Dendritic cell treated with granulocyte-macrophage colony-stimulating factor and Interleukin-4, amounts not matched to agents 40 ng/mL and 50 ng/mL, for 4 days (primary cell): ENCODE measurements at regions not wholly inside any gene's neighbourhood (a gene's known extent, or its start where the extent isn't known, plus 50 kb on each side); places are given as distances from the start of the nearest gene placed in this dataset.

Experiments used
- H3K27ac Mint-ChIP-seq: one replicate; pipeline ENCODE4 v1.8.0; 2022; ENCODE audit warnings: mild to moderate bottlenecking, mixed read lengths
- H3K27me3 Mint-ChIP-seq: one replicate; pipeline ENCODE4 v1.8.0; 2022; ENCODE audit warnings: mild to moderate bottlenecking, mixed read lengths
- H3K36me3 Mint-ChIP-seq: one replicate; pipeline ENCODE4 v1.8.0; 2022; ENCODE audit warnings: low read depth, mixed read lengths
- H3K4me1 Mint-ChIP-seq: one replicate; pipeline ENCODE4 v1.8.0; 2022; ENCODE audit warnings: low read depth, mixed read lengths
- H3K4me3 Mint-ChIP-seq: one replicate; pipeline ENCODE4 v1.8.0; 2022; ENCODE audit warnings: mild to moderate bottlenecking, moderate library complexity, mixed read lengths
- H3K9me3 Mint-ChIP-seq: one replicate; pipeline ENCODE4 v1.8.0; 2022; ENCODE audit warnings: mixed read lengths
- intact Hi-C: fragments of 100-400 bp; cut with micrococcal nuclease; formaldehyde crosslinking; loops from one replicate; pipeline ENCODE4 v1.15.0; 2022

- intact Hi-C loops, result no loop called here
These were observed 119.2 kb upstream of the CTNNB1 start for GRCh38 chr3:41080141-41080540.

GRCh38 chr3:41088882-41089281 lies 110.4 kb upstream of the CTNNB1 start:
- Mint-ChIP-seq H3K27ac (no peak overlapping the region), H3K4me1 (peaks cover 9% of the 10 kb centered on the region), H3K9me3 (no peaks in the 10 kb centered on the region)

More at GRCh38 chr3:41080141-41080540, 119.2 kb upstream of the CTNNB1 start:
- Mint-ChIP-seq H3K27me3 (peaks cover 10% of the 10 kb centered on the region), H3K4me1 (peaks cover 9% of the 10 kb centered on the region), H3K36me3 (no peaks in the 10 kb centered on the region), H3K9me3 (no peaks in the 10 kb centered on the region), H3K27ac (no peak overlapping the region), H3K4me3 (no peak overlapping the region)

GRCh38 chr3:41089566-41089965 lies 109.7 kb upstream of the CTNNB1 start:
- Mint-ChIP-seq H3K27me3 (peaks cover 5% of the 10 kb centered on the region), H3K36me3 (no peaks in the 10 kb centered on the region), H3K4me1 (peaks cover 4% of the 10 kb centered on the region), H3K4me3 (no peak overlapping the region), H3K27ac (no peak overlapping the region), H3K9me3 (no peaks in the 10 kb centered on the region)
- intact Hi-C loops, result no loop called here

More at GRCh38 chr3:41088882-41089281, 110.4 kb upstream of the CTNNB1 start:
- H3K27me3 Mint-ChIP-seq, result peaks cover 5% of the 10 kb centered on the region
- intact Hi-C loops, result no loop called here
- H3K4me3 Mint-ChIP-seq, result no peak overlapping the region
- no peaks in the 10 kb centered on the region for H3K36me3 Mint-ChIP-seq

GRCh38 chr3:41092844-41093243 lies 106.5 kb upstream of the CTNNB1 start:
- Mint-ChIP-seq H3K9me3 (no peaks in the 10 kb centered on the region), H3K27me3 (peaks cover 2% of the 10 kb centered on the region), H3K4me3 (no peak overlapping the region), H3K27ac (no peak overlapping the region), H3K4me1 (no peaks in the 10 kb centered on the region), H3K36me3 (no peaks in the 10 kb centered on the region)
- intact Hi-C loops, result no loop called here

GRCh38 chr3:41093476-41093875 lies 105.8 kb upstream of the CTNNB1 start:
- Mint-ChIP-seq H3K36me3 (no peaks in the 10 kb centered on the region), H3K4me1 (no peaks in the 10 kb centered on the region), H3K4me3 (no peak overlapping the region), H3K27me3 (peaks cover 3% of the 10 kb centered on the region), H3K9me3 (no peaks in the 10 kb centered on the region), H3K27ac (no peak overlapping the region)
- intact Hi-C loops, result no loop called here

- Mint-ChIP-seq H3K27ac (no peak overlapping the region), H3K27me3 (peaks cover 6% of the 10 kb centered on the region), H3K4me3 (no peak overlapping the region), H3K4me1 (no peaks in the 10 kb centered on the region), H3K36me3 (no peaks in the 10 kb centered on the region), H3K9me3 (no peaks in the 10 kb centered on the region)
- intact Hi-C loops, result no loop called here
These were observed 105.0 kb upstream of the CTNNB1 start for GRCh38 chr3:41094351-41094750.

- Mint-ChIP-seq H3K27me3 (peaks cover 6% of the 10 kb centered on the region), H3K36me3 (no peaks in the 10 kb centered on the region), H3K4me3 (no peak overlapping the region), H3K4me1 (no peaks in the 10 kb centered on the region), H3K27ac (no peak overlapping the region), H3K9me3 (no peaks in the 10 kb centered on the region)
- intact Hi-C loops, result no loop called here
These were observed 103.6 kb upstream of the CTNNB1 start for GRCh38 chr3:41095702-41096101.

GRCh38 chr3:41097896-41098496 lies 101.3 kb upstream of the CTNNB1 start:
- H3K4me1 Mint-ChIP-seq, result no peaks in the 10 kb centered on the region
- intact Hi-C loops, result no loop called here
- H3K4me3 Mint-ChIP-seq, result no peak overlapping the region
- H3K36me3 Mint-ChIP-seq, result no peaks in the 10 kb centered on the region
- H3K9me3 Mint-ChIP-seq, result no peaks in the 10 kb centered on the region
- no peak overlapping the region for H3K27ac Mint-ChIP-seq
- H3K27me3 Mint-ChIP-seq, result peaks cover 6% of the 10 kb centered on the region

GRCh38 chr3:41101231-41101630 lies 98.1 kb upstream of the CTNNB1 start:
- H3K4me3 Mint-ChIP-seq, result no peak overlapping the region
- no peaks in the 10 kb centered on the region for H3K9me3 Mint-ChIP-seq
- H3K27me3 Mint-ChIP-seq, result peaks cover 6% of the 10 kb centered on the region
- intact Hi-C loops, result no loop called here
- H3K27ac Mint-ChIP-seq, result no peak overlapping the region
- peaks cover 5% of the 10 kb centered on the region for H3K4me1 Mint-ChIP-seq
- no peaks in the 10 kb centered on the region for H3K36me3 Mint-ChIP-seq

- Mint-ChIP-seq H3K36me3 (no peaks in the 10 kb centered on the region), H3K4me1 (peaks cover 10% of the 10 kb centered on the region), H3K4me3 (no peak overlapping the region), H3K27me3 (peaks cover 6% of the 10 kb centered on the region), H3K27ac (no peak overlapping the region), H3K9me3 (no peaks in the 10 kb centered on the region)
- intact Hi-C loops, result no loop called here
These were observed 97.2 kb upstream of the CTNNB1 start for GRCh38 chr3:41102053-41102556.

GRCh38 chr3:41102750-41103149 lies 96.6 kb upstream of the CTNNB1 start:
- Mint-ChIP-seq H3K27ac (no peak overlapping the region), H3K4me1 (peaks cover 16% of the 10 kb centered on the region), H3K9me3 (no peaks in the 10 kb centered on the region), H3K36me3 (no peaks in the 10 kb centered on the region), H3K27me3 (peaks cover 5% of the 10 kb centered on the region), H3K4me3 (no peak overlapping the region)
- intact Hi-C loops, result no loop called here

- Mint-ChIP-seq H3K36me3 (no peaks in the 10 kb centered on the region), H3K27ac (no peak overlapping the region), H3K4me1 (peaks cover 20% of the 10 kb centered on the region), H3K4me3 (no peak overlapping the region), H3K9me3 (no peaks in the 10 kb centered on the region), H3K27me3 (peaks cover 3% of the 10 kb centered on the region)
- intact Hi-C loops, result no loop called here
These were observed 96.1 kb upstream of the CTNNB1 start for GRCh38 chr3:41103200-41103599.

- intact Hi-C loops, result no loop called here
- H3K27me3 Mint-ChIP-seq, result no peaks in the 10 kb centered on the region
- H3K27ac Mint-ChIP-seq, result no peak overlapping the region
- no peak overlapping the region for H3K4me3 Mint-ChIP-seq
- H3K9me3 Mint-ChIP-seq, result no peaks in the 10 kb centered on the region
- no peaks in the 10 kb centered on the region for H3K36me3 Mint-ChIP-seq
- peaks cover 20% of the 10 kb centered on the region for H3K4me1 Mint-ChIP-seq
These were observed 95.2 kb upstream of the CTNNB1 start for GRCh38 chr3:41104147-41104546.

- no peak overlapping the region for H3K4me3 Mint-ChIP-seq
- H3K9me3 Mint-ChIP-seq, result no peaks in the 10 kb centered on the region
- H3K4me1 Mint-ChIP-seq, result peaks cover 26% of the 10 kb centered on the region
- peak overlapping the region; percentile 62 for H3K27ac Mint-ChIP-seq
- H3K36me3 Mint-ChIP-seq, result no peaks in the 10 kb centered on the region
- peaks cover 5% of the 10 kb centered on the region for H3K27me3 Mint-ChIP-seq
- intact Hi-C loops, result no loop called here
These were observed 92.6 kb upstream of the CTNNB1 start for GRCh38 chr3:41106691-41107090.

GRCh38 chr3:41111011-41111410 lies 88.3 kb upstream of the CTNNB1 start:
- no peaks in the 10 kb centered on the region for H3K36me3 Mint-ChIP-seq
- no peak overlapping the region for H3K4me3 Mint-ChIP-seq

More at GRCh38 chr3:41111011-41111410, 88.3 kb upstream of the CTNNB1 start:
- intact Hi-C loops, result no loop called here
- H3K27ac Mint-ChIP-seq, result no peak overlapping the region
- peaks cover 5% of the 10 kb centered on the region for H3K27me3 Mint-ChIP-seq
- no peaks in the 10 kb centered on the region for H3K9me3 Mint-ChIP-seq
- peaks cover 22% of the 10 kb centered on the region for H3K4me1 Mint-ChIP-seq
